GM10248 (cell line): ENCODE measurements at regions not wholly inside any gene's neighbourhood (a gene's known extent, or its start where the extent isn't known, plus 50 kb on each side); places are given as distances from the start of the nearest gene placed in this dataset.

Experiments used
- CTCF ChIA-PET: fragments of 300-600 bp; sonication (Branson Sonifier 250); formaldehyde crosslinking; extraction: SDS; loops from one replicate; lab custom pipeline; 2021; ENCODE audit warnings: antibody characterized with exemption; lab: Yijun Ruan, JAX
- POLR2A ChIA-PET: fragments of 350-650 bp; sonication (Branson Sonifier 250); formaldehyde crosslinking; extraction: SDS; loops from one replicate; lab custom pipeline; 2020; ENCODE audit warnings: antibody characterized with exemption; lab: Yijun Ruan, JAX
- DNase-seq: peaks from one replicate; pipeline ENCODE4 v3.0.0; 2012; ENCODE audit errors: extremely low spot score
- CTCF ChIP-seq: IDR thresholded peaks from 2 replicates; pipeline ENCODE4 v1.5.1; 2012; ENCODE audit warnings: mild to moderate bottlenecking, low read depth; ENCODE audit errors: extremely low read depth, missing control alignments, control extremely low read depth

- no peak for DNase-seq
- TF ChIP-seq CTCF: no peak
- CTCF ChIA-PET: no interaction called here
- POLR2A ChIA-PET: no interaction called here
Measured at GRCh38 chrX:19182785-19183184, 60.5 kb upstream of the ADGRG2 start.

GRCh38 chrX:19183761-19184477 lies 61.7 kb upstream of the ADGRG2 start:
- no peak for TF ChIP-seq CTCF
- DNase-seq: no peak
- CTCF ChIA-PET: no interaction called here
- POLR2A ChIA-PET: no interaction called here

DNA sequence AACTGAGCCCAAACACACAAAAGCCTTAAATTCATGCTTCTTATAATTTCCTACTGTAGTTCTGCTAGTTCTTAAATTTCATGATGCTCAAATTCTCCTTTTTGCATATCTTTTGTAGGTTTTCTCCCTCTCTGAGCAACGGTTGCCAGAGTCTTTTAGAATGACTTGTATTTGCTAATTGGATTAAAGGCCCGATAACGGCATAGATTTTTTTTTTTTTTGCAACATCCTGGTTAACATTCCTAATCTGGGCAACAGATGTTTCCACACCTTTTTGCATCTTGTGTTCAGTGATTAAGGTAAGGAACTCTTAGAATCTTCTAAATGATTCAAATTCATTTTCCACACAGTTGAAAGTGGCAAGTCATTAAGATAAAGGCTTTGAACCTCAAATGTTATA lies 66.3 kb upstream of the ADGRG2 start:
- ChIA-PET POLR2A (no interaction called here), CTCF (no interaction called here)
- TF ChIP-seq CTCF: no peak
- DNase-seq: no peak

GRCh38 chrX:19190902-19191301 lies 68.6 kb upstream of the ADGRG2 start:
- no peak for TF ChIP-seq CTCF
- POLR2A ChIA-PET: no interaction called here
- CTCF ChIA-PET: no interaction called here
- DNase-seq: no peak

DNA sequence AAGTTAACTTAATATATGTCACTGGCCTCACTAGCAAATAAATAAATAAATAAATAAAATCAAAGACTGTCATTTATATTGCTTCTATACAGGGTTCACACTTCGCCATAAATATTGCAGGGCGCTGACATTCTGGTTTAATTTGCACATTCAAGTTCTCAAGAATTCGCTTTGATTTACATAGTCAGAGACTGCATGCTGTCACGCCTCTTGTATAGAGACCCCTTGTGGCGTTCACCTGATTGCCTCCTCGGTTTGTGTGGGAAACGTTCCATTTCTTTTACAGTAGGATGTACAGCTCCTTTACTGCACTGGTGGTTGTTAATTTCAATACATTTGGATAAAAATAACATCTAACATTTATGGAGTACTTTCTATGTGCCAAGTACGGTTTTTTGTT lies 71.3 kb upstream of the ADGRG2 start:
- DNase-seq: no peak
- CTCF ChIA-PET: interaction anchor here (1.8 kb wide), 1 partner anchor 12 kb away, joined by 5 read pairs; no protein-coding TSS in a partner anchor
- no peak for TF ChIP-seq CTCF
- POLR2A ChIA-PET: no interaction called here

- POLR2A ChIA-PET: no interaction called here
- no peak for DNase-seq
- CTCF ChIA-PET: interaction anchor here (1.0 to 1.8 kb wide), 3 partner anchors 10 to 31 kb away, joined by 3 to 5 read pairs (median 4); no protein-coding TSS in a partner anchor
- no peak for TF ChIP-seq CTCF
Measured at GRCh38 chrX:19194285-19195242, 72.3 kb upstream of the ADGRG2 start.
